DOHH2 (cell line): ENCODE measurements at regions not wholly inside any gene's neighbourhood (a gene's known extent, or its start where the extent isn't known, plus 50 kb on each side); places are given as distances from the start of the nearest gene placed in this dataset.

Experiments used
- CTCF ChIP-seq: fragments of 200-600 bp; sonication (generic); IDR thresholded peaks from one replicate; pipeline ENCODE4 v1.5.1; 2014; ENCODE audit warnings: antibody characterized with exemption, mild to moderate bottlenecking, low read depth, low read length; ENCODE audit not compliant: poor library complexity, severe bottlenecking
- EZH2phosphoT487 ChIP-seq: fragments of 200-600 bp; sonication (generic); IDR thresholded peaks from 2 replicates; pipeline ENCODE4 v1.6.1; 2017; ENCODE audit warnings: borderline replicate concordance, mild to moderate bottlenecking, antibody characterized with exemption, low read length, moderate library complexity, mixed read lengths

DNA sequence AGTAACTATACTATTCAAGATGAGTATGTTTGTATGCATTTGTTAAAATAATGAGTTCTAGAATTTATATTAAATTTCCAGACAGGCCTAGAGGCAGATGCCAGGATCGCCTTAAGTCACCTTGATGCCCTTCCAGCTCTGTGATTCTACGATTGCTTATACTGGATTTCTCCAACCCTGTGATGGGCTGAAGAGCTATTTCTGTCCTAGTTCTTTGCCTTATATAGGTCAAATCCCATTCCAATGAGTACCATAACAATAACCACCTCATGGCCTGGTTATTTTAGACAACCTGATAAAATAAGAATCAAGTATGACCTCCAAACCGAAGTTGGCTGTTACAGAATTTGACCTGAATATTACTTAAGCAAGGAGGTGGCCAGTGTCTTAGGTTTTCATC, 79.8 kb upstream of the BLID start:
- no peak for TF ChIP-seq CTCF
- no peak for TF ChIP-seq EZH2phosphoT487
